GM23338 (cell line): ENCODE measurements at regions not wholly inside any gene's neighbourhood (a gene's known extent, or its start where the extent isn't known, plus 50 kb on each side); places are given as distances from the start of the nearest gene placed in this dataset.

Experiments
- ATAC-seq: fragments of 200-7000 bp; cut with Tn5 transposase; 3 replicates; pipeline ENCODE4 v1.9.1; 2020
- DNase-seq: peaks from one replicate; pipeline ENCODE4 v3.0.0-alpha.2; 2015; ENCODE audit warnings: low spot score
- H2AFZ ChIP-seq: fragments of 200-600 bp; sonication (generic); 2 replicates; pipeline ENCODE4 v1.8.0; 2016; ENCODE audit warnings: antibody characterized with exemption, mild to moderate bottlenecking, moderate library complexity
- H3F3A ChIP-seq: fragments of 200-600 bp; sonication (generic); replicated peaks from 2 replicates; pipeline ENCODE4 v1.8.0; 2017; ENCODE audit warnings: antibody characterized with exemption, mixed run types, low read depth
- H3K27ac ChIP-seq: fragments of 200-600 bp; sonication (generic); 2 replicates; pipeline ENCODE4 v1.6.1; 2016; ENCODE audit warnings: low read depth
- H3K27me3 ChIP-seq: fragments of 200-600 bp; sonication (generic); 2 replicates; pipeline ENCODE4 v1.8.0; 2016; ENCODE audit warnings: mild to moderate bottlenecking, mixed run types, moderate library complexity; ENCODE audit not compliant: insufficient read depth
- H3K36me3 ChIP-seq: fragments of 200-600 bp; sonication (generic); 2 replicates; pipeline ENCODE4 v1.8.0; 2016; ENCODE audit warnings: mild to moderate bottlenecking; ENCODE audit not compliant: insufficient read depth
- H3K4me1 ChIP-seq: fragments of 200-600 bp; sonication (generic); 2 replicates; pipeline ENCODE4 v1.8.0; 2016; ENCODE audit warnings: mild to moderate bottlenecking, moderate library complexity; ENCODE audit not compliant: insufficient read depth
- H3K4me2 ChIP-seq: fragments of 200-600 bp; sonication (generic); 2 replicates; pipeline ENCODE4 v1.7.1; 2017; ENCODE audit warnings: mixed run types
- H3K4me3 ChIP-seq: fragments of 200-600 bp; sonication (generic); 2 replicates; pipeline ENCODE4 v1.6.1; 2016; ENCODE audit warnings: mixed run types
- H3K79me2 ChIP-seq: fragments of 200-600 bp; sonication (generic); replicated peaks from 2 replicates; pipeline ENCODE4 v1.8.0; 2017; ENCODE audit warnings: mild to moderate bottlenecking; ENCODE audit not compliant: insufficient read depth
- H3K9me2 ChIP-seq: fragments of 200-600 bp; sonication (generic); 2 replicates; pipeline ENCODE4 v1.8.0; 2017; ENCODE audit not compliant: insufficient read depth
- H4K20me1 ChIP-seq: fragments of 200-600 bp; sonication (generic); replicated peaks from 2 replicates; pipeline ENCODE4 v1.8.0; 2017; ENCODE audit warnings: mild to moderate bottlenecking; ENCODE audit not compliant: insufficient read depth
- H3K27ac Mint-ChIP-seq: 2 replicates; pipeline ENCODE4 v1.8.0; 2020; ENCODE audit warnings: inconsistent platforms, mild to moderate bottlenecking, moderate library complexity, mixed read lengths
- H3K27me3 Mint-ChIP-seq: 3 replicates; pipeline ENCODE4 v1.8.0; 2022; ENCODE audit warnings: low read depth, mild to moderate bottlenecking, moderate library complexity, mixed read lengths, inconsistent platforms; ENCODE audit not compliant: insufficient read depth, poor library complexity
- H3K36me3 Mint-ChIP-seq: 3 replicates; pipeline ENCODE4 v1.8.0; 2021; ENCODE audit warnings: low read depth, mild to moderate bottlenecking, inconsistent platforms, moderate library complexity, mixed read lengths
- H3K4me1 Mint-ChIP-seq: 3 replicates; pipeline ENCODE4 v1.8.0; 2020; ENCODE audit warnings: mild to moderate bottlenecking, inconsistent platforms, mixed read lengths
- H3K4me3 Mint-ChIP-seq: 3 replicates; pipeline ENCODE4 v1.8.0; 2021; ENCODE audit warnings: moderate library complexity, mild to moderate bottlenecking, inconsistent platforms, mixed read lengths
- H3K9me3 Mint-ChIP-seq: 3 replicates; pipeline ENCODE4 v1.8.0; 2020; ENCODE audit warnings: moderate library complexity, mild to moderate bottlenecking, inconsistent platforms, mixed read lengths
- EZH2phosphoT487 ChIP-seq: fragments of 200-600 bp; sonication (generic); IDR thresholded peaks from one replicate; pipeline ENCODE4 v1.8.1; 2018; ENCODE audit warnings: antibody characterized with exemption; ENCODE audit not compliant: unreplicated experiment
- TF ChIP-seq, protein P1 (sequence below): fragments of 250-450 bp; sonication (Bioruptor Pico); IDR thresholded peaks from 2 replicates; pipeline ENCODE4 v1.5.0; 2020; ENCODE audit warnings: mild to moderate bottlenecking, moderate library complexity

DNA sequence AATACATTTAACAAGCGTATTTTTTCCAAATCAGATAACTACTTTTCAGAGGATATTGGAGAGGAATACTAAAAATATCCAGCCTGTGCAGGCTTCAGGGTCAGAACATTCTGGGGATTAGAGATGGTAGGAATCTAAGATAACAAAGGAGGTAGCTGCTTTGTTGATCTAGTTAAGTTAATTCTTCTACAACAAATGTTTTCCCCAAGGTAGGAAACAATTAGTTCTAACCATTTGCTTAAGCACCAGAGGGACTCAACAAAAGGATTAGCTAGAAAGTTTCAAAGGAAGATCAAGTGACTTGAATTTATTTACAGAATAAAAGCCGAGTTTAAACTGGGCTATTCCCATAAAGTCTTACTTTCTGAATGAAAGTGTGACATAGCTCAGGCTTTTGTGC, 524.2 kb downstream of the TMTC2 start:
- H3K4me2 ChIP-seq = no peak overlapping the region
- H3K27ac Mint-ChIP-seq = no peak overlapping the region

More for the DNA sequence above, 524.2 kb downstream of the TMTC2 start:
- peaks cover 7% of the 10 kb centered on the region; the same call in 2 of the 3 replicates for H3K9me3 Mint-ChIP-seq
- no peak overlapping the region for H3K4me3 Mint-ChIP-seq
- Histone ChIP-seq H3K4me1 (peaks cover 13% of the 10 kb centered on the region), H4K20me1 (no peaks in the 10 kb centered on the region), H3F3A (no peaks in the 10 kb centered on the region), H3K4me3 (no peak overlapping the region), H2AFZ (no peak overlapping the region), H3K79me2 (no peaks in the 10 kb centered on the region), H3K36me3 (no peaks in the 10 kb centered on the region), H3K9me2 (no peaks in the 10 kb centered on the region), H3K27me3 (no peaks in the 10 kb centered on the region), H3K27ac (no peak overlapping the region)
- DNase-seq (peak; percentile 70), ATAC-seq (peak; percentile 86)
- H3K36me3 Mint-ChIP-seq = no peaks in the 10 kb centered on the region
- TF ChIP-seq, protein P1, sequence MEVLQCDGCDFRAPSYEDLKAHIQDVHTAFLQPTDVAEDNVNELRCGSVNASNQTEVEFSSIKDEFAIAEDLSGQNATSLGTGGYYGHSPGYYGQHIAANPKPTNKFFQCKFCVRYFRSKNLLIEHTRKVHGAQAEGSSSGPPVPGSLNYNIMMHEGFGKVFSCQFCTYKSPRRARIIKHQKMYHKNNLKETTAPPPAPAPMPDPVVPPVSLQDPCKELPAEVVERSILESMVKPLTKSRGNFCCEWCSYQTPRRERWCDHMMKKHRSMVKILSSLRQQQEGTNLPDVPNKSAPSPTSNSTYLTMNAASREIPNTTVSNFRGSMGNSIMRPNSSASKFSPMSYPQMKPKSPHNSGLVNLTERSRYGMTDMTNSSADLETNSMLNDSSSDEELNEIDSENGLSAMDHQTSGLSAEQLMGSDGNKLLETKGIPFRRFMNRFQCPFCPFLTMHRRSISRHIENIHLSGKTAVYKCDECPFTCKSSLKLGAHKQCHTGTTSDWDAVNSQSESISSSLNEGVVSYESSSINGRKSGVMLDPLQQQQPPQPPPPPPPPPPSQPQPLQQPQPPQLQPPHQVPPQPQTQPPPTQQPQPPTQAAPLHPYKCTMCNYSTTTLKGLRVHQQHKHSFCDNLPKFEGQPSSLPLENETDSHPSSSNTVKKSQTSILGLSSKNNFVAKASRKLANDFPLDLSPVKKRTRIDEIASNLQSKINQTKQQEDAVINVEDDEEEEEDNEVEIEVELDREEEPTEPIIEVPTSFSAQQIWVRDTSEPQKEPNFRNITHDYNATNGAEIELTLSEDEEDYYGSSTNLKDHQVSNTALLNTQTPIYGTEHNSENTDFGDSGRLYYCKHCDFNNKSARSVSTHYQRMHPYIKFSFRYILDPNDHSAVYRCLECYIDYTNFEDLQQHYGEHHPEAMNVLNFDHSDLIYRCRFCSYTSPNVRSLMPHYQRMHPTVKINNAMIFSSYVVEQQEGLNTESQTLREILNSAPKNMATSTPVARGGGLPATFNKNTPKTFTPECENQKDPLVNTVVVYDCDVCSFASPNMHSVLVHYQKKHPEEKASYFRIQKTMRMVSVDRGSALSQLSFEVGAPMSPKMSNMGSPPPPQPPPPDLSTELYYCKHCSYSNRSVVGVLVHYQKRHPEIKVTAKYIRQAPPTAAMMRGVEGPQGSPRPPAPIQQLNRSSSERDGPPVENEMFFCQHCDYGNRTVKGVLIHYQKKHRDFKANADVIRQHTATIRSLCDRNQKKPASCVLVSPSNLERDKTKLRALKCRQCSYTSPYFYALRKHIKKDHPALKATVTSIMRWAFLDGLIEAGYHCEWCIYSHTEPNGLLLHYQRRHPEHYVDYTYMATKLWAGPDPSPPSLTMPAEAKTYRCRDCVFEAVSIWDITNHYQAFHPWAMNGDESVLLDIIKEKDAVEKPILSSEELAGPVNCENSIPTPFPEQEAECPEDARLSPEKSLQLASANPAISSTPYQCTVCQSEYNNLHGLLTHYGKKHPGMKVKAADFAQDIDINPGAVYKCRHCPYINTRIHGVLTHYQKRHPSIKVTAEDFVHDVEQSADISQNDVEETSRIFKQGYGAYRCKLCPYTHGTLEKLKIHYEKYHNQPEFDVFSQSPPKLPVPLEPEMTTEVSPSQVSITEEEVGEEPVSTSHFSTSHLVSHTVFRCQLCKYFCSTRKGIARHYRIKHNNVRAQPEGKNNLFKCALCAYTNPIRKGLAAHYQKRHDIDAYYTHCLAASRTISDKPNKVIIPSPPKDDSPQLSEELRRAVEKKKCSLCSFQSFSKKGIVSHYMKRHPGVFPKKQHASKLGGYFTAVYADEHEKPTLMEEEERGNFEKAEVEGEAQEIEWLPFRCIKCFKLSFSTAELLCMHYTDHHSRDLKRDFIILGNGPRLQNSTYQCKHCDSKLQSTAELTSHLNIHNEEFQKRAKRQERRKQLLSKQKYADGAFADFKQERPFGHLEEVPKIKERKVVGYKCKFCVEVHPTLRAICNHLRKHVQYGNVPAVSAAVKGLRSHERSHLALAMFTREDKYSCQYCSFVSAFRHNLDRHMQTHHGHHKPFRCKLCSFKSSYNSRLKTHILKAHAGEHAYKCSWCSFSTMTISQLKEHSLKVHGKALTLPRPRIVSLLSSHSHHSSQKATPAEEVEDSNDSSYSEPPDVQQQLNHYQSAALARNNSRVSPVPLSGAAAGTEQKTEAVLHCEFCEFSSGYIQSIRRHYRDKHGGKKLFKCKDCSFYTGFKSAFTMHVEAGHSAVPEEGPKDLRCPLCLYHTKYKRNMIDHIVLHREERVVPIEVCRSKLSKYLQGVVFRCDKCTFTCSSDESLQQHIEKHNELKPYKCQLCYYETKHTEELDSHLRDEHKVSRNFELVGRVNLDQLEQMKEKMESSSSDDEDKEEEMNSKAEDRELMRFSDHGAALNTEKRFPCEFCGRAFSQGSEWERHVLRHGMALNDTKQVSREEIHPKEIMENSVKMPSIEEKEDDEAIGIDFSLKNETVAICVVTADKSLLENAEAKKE (CRISPR knock-in tag) = peak; percentile 27; the same call in 1 of the 2 replicates
- TF ChIP-seq EZH2phosphoT487 = no peak
- H3K27me3 Mint-ChIP-seq = no peaks in the 10 kb centered on the region
- H3K4me1 Mint-ChIP-seq = peaks cover 10% of the 10 kb centered on the region
